ENCODE measurements at regions not wholly inside any gene's neighbourhood (a gene's known extent, or its start where the extent isn't known, plus 50 kb on each side); places are given as distances from the start of the nearest gene placed in this dataset.

DNA sequence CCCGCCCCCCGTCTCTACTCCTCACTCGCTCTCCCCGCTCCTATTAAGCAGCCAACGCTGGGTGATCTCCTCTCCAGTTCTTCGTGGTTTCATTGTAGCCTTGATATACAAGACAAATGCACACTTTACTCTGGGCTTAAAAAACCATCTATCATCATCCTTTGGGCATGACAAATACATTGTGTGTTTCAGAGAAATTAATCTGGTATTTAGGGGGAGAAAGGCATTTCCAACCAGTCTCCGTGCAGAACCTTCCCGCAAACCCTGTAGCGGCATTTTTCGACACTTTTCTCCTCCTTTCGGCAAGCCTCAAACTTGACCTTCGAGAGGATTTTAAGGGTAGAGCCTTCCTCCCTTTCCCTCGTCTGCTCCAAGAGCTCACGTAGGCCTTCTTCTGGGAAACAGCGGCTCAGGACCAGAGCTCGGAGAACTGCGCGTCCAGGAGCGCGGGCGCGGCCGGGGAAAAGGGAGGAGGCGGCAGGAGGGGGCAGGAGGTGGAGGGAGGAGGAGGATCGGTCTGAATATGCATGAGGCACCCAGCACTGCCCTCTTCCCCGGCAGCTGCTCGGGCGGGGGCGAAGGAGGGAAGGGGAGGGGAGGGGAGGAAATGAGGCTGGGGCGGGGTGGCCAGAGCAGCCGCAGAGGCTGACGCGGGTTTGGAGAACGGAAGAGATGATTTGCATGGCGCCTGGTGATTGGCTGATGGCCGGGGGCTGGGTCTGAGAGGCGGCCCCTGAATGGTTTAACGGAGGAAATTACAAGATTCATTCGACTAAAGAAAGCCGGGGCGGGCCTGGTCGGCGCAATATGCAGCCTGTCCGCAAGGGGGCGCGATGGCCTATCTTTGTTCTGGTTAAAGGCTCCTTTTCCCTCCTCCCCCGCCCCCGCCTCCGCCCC, 127.5 kb downstream of the TMEM161B start:
- Histone ChIP-seq H4K20me1 (ENCODE audit: insufficient read depth) (no peaks in the 10 kb centered on the region), H3K4me3 (IDR thresholded peaks at IDR 0.05; ENCODE audit: insufficient read depth, low read depth, low read length) (no peak overlapping the region), H3K79me2 (ENCODE audit: insufficient read depth, low read depth) (no peaks in the 10 kb centered on the region), H3K9ac (peak overlapping the region; percentile 25; the same call in 1 of the 2 replicates), H3K4me2 (peak overlapping the region; percentile 73), H2AFZ (ENCODE audit: low read depth) (peak overlapping the region; percentile 94), H3K36me3 (ENCODE audit: insufficient read depth) (no peaks in the 10 kb centered on the region), H3K27me3 (ENCODE audit: insufficient read depth, low read depth) (no peaks in the 10 kb centered on the region), H3K4me1 (ENCODE audit: low read depth, poor library complexity, severe bottlenecking) (no peaks in the 10 kb centered on the region), H3K27ac (no peak overlapping the region)
- TF ChIP-seq, protein P1, sequence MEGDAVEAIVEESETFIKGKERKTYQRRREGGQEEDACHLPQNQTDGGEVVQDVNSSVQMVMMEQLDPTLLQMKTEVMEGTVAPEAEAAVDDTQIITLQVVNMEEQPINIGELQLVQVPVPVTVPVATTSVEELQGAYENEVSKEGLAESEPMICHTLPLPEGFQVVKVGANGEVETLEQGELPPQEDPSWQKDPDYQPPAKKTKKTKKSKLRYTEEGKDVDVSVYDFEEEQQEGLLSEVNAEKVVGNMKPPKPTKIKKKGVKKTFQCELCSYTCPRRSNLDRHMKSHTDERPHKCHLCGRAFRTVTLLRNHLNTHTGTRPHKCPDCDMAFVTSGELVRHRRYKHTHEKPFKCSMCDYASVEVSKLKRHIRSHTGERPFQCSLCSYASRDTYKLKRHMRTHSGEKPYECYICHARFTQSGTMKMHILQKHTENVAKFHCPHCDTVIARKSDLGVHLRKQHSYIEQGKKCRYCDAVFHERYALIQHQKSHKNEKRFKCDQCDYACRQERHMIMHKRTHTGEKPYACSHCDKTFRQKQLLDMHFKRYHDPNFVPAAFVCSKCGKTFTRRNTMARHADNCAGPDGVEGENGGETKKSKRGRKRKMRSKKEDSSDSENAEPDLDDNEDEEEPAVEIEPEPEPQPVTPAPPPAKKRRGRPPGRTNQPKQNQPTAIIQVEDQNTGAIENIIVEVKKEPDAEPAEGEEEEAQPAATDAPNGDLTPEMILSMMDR (conservative IDR thresholded peaks at IDR 0.05; ENCODE audit: low read depth, low read length): no peak; the same call in 1 of the 2 replicates

- no peaks in the 10 kb centered on the region for H4K20me1 ChIP-seq (ENCODE audit: insufficient read depth)
- TF ChIP-seq, protein P1 (conservative IDR thresholded peaks at IDR 0.05; ENCODE audit: low read depth, low read length): no peak
- no peak overlapping the region for H3K4me3 ChIP-seq (IDR thresholded peaks at IDR 0.05; ENCODE audit: insufficient read depth, low read depth, low read length)
- no peak overlapping the region; the same call in 1 of the 2 replicates for H3K9ac ChIP-seq
- no peaks in the 10 kb centered on the region for H3K79me2 ChIP-seq (ENCODE audit: insufficient read depth, low read depth)
- H2AFZ ChIP-seq (ENCODE audit: low read depth): peak overlapping the region; percentile 94
- peak overlapping the region; percentile 73 for H3K4me2 ChIP-seq
- H3K27me3 ChIP-seq (ENCODE audit: insufficient read depth, low read depth): no peaks in the 10 kb centered on the region
- no peaks in the 10 kb centered on the region for H3K36me3 ChIP-seq (ENCODE audit: insufficient read depth)
- no peaks in the 10 kb centered on the region for H3K4me1 ChIP-seq (ENCODE audit: low read depth, poor library complexity, severe bottlenecking)
- no peak overlapping the region for H3K27ac ChIP-seq
These were observed 128.2 kb downstream of the TMEM161B start for GRCh38 chr5:88140396-88140855.

DNA sequence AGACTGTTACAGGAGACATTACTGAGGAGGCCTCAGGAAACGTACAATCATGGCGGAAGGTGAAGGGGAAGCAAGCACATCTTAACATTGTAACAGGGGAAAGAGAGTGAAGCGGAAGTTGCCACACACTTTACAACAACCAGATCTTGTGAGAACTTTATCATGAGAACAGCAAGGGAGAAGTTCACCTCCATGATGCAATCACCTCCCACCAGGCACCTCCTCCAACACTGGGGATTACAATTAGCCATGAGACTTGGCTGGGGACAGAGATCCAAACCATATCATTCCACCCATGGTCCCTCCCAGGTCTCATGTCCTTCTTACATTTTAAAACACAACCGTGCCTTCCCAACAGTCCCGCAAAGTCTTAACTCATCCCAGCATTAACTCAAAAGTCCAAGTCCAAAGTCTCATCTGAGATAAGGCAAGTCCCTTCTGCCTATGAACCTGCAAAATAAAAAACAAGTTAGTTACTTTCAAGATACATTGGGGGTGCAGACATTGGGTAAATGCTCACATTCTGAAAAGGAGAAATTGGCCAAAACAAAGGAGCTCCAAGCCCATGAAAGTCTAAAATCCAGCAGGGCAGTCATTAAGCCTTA, 138.3 kb downstream of the TMEM161B start:
- Histone ChIP-seq H3K9ac (no peak overlapping the region), H3K27ac (no peak overlapping the region), H3K4me2 (no peak overlapping the region), H3K36me3 (ENCODE audit: insufficient read depth) (no peaks in the 10 kb centered on the region), H3K79me2 (ENCODE audit: insufficient read depth, low read depth) (no peaks in the 10 kb centered on the region), H3K4me1 (ENCODE audit: low read depth, poor library complexity, severe bottlenecking) (no peaks in the 10 kb centered on the region), H2AFZ (ENCODE audit: low read depth) (no peak overlapping the region), H4K20me1 (ENCODE audit: insufficient read depth) (no peaks in the 10 kb centered on the region), H3K4me3 (IDR thresholded peaks at IDR 0.05; ENCODE audit: insufficient read depth, low read depth, low read length) (no peak overlapping the region), H3K27me3 (ENCODE audit: insufficient read depth, low read depth) (no peaks in the 10 kb centered on the region)
- TF ChIP-seq, protein P1 (conservative IDR thresholded peaks at IDR 0.05; ENCODE audit: low read depth, low read length): no peak

DNA sequence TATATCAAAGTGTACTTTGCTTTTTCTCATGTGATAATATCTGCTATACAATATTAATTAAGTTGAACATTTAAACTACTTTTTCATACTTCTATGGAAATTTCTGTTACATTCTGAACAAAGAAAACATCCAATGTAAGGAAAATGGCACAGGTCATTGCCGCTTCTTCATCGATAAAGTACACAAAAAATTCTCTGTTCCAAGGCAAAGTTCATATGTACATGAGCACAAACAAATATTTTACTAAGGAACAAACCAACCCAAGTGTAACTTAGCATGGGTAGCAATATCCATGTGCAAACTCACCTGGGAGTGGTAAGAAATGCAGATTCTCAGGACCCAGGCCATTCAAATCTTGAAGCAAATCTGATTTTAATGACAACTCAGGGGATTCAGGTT, 139.8 kb downstream of the TMEM161B start:
- no peaks in the 10 kb centered on the region for H4K20me1 ChIP-seq (ENCODE audit: insufficient read depth)
- no peaks in the 10 kb centered on the region for H3K36me3 ChIP-seq (ENCODE audit: insufficient read depth)
- H3K4me3 ChIP-seq (IDR thresholded peaks at IDR 0.05; ENCODE audit: insufficient read depth, low read depth, low read length): no peak overlapping the region
- no peak overlapping the region for H3K4me2 ChIP-seq
- H2AFZ ChIP-seq (ENCODE audit: low read depth): no peak overlapping the region
- H3K9ac ChIP-seq: no peak overlapping the region
- TF ChIP-seq, protein P1 (conservative IDR thresholded peaks at IDR 0.05; ENCODE audit: low read depth, low read length): no peak
- no peak overlapping the region for H3K27ac ChIP-seq
- no peaks in the 10 kb centered on the region for H3K79me2 ChIP-seq (ENCODE audit: insufficient read depth, low read depth)
- H3K4me1 ChIP-seq (ENCODE audit: low read depth, poor library complexity, severe bottlenecking): no peaks in the 10 kb centered on the region
- H3K27me3 ChIP-seq (ENCODE audit: insufficient read depth, low read depth): no peaks in the 10 kb centered on the region
